ENCODE measurements at regions not wholly inside any gene's neighbourhood (a gene's known extent, or its start where the extent isn't known, plus 50 kb on each side); places are given as distances from the start of the nearest gene placed in this dataset.
A peak's percentile ranks its signal among the peaks of the same experiment; 100 is the strongest.

GRCh38 chr1:178030467-178030866, 60.6 kb upstream of the SEC16B start:
- no peak for DNase-seq (ENCODE audit: low read depth)
- no peak for TF ChIP-seq CTCF (conservative IDR thresholded peaks at IDR 0.05; ENCODE audit: low read length)
- no peak overlapping the region for H3K4me3 ChIP-seq (ENCODE audit: low read length)

GRCh38 chr1:178031856-178032320, 62.0 kb upstream of the RASAL2 start:
- DNase-seq (ENCODE audit: low read depth) = peak; percentile 93
- TF ChIP-seq CTCF (conservative IDR thresholded peaks at IDR 0.05; ENCODE audit: low read length) = peak; percentile 95

GRCh38 chr1:178033019-178033418, 60.9 kb upstream of the RASAL2 start:
- TF ChIP-seq CTCF (conservative IDR thresholded peaks at IDR 0.05; ENCODE audit: low read length) = no peak
- DNase-seq (ENCODE audit: low read depth) = no peak
- no peak overlapping the region for H3K4me3 ChIP-seq (ENCODE audit: low read length)

More at GRCh38 chr1:178031856-178032320, 62.0 kb upstream of the RASAL2 start:
- no peak overlapping the region for H3K4me3 ChIP-seq (ENCODE audit: low read length)

GRCh38 chr1:178034676-178035075, 59.2 kb upstream of the RASAL2 start:
- no peak overlapping the region for H3K4me3 ChIP-seq (ENCODE audit: low read length)
- no peak for DNase-seq (ENCODE audit: low read depth)

GRCh38 chr1:178036090-178036489, 57.8 kb upstream of the RASAL2 start:
- no peak for TF ChIP-seq CTCF (conservative IDR thresholded peaks at IDR 0.05; ENCODE audit: low read length)
- no peak overlapping the region for H3K4me3 ChIP-seq (ENCODE audit: low read length)
- no peak for DNase-seq (ENCODE audit: low read depth)

More at GRCh38 chr1:178034676-178035075, 59.2 kb upstream of the RASAL2 start:
- no peak for TF ChIP-seq CTCF (conservative IDR thresholded peaks at IDR 0.05; ENCODE audit: low read length)

- peak; percentile 80 for DNase-seq (ENCODE audit: low read depth)
- peak overlapping the region; percentile 76 for H3K4me3 ChIP-seq (ENCODE audit: low read length)
- TF ChIP-seq CTCF (conservative IDR thresholded peaks at IDR 0.05; ENCODE audit: low read length) = peak; percentile 59
Measured at GRCh38 chr1:178037510-178038253, 56.2 kb upstream of the RASAL2 start.

- DNase-seq (ENCODE audit: low read depth) = no peak
- H3K4me3 ChIP-seq (ENCODE audit: low read length) = peak overlapping the region; percentile 76
- TF ChIP-seq CTCF (conservative IDR thresholded peaks at IDR 0.05; ENCODE audit: low read length) = no peak
Measured at GRCh38 chr1:178038372-178038771, 55.5 kb upstream of the RASAL2 start.
